ENCODE measurements at regions not wholly inside any gene's neighbourhood (a gene's known extent, or its start where the extent isn't known, plus 50 kb on each side); places are given as distances from the start of the nearest gene placed in this dataset.
A peak's percentile ranks its signal among the peaks of the same experiment; 100 is the strongest.

DNA sequence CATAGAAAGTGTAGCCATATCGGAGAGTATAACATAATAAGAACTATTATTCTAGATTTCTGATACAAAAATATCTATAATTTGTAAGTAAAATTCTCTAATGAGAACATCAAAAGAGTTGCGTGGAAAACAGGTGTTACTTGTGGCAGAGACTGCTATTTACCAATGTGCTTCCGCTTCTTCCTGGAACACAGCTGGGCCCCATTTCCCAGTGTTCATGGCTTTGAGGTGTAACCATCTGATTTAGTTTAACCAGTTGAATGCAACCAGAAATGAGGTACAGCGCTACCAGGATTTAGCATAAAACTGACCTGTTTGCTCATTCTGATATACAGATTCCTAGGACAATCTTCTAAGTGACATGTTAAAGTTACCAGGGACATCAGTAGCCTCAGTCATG lies 1055.2 kb downstream of the IGSF11 start:
- Mint-ChIP-seq H3K27ac (no peak overlapping the region), H3K9me3 (peaks cover 0 to 9% (median 0%) of the 10 kb centered on the region in 9 donors), H3K27me3 (peaks cover 0 to 4% (median 0%) of the 10 kb centered on the region in 5 donors), H3K36me3 (no peaks in the 10 kb centered on the region), H3K4me1 (no peaks in the 10 kb centered on the region), H3K4me3 (no peak overlapping the region)
- DNase-seq (no peak), ATAC-seq (no peak)
- POLR2A ChIA-PET: no interaction called here

- POLR2A ChIA-PET: no interaction called here
- Mint-ChIP-seq H3K4me1 (no peaks in the 10 kb centered on the region), H3K36me3 (no peaks in the 10 kb centered on the region), H3K27ac (no peak overlapping the region), H3K4me3 (no peak overlapping the region), H3K27me3 (no peaks in the 10 kb centered on the region), H3K9me3 (peaks cover 0 to 5% (median 0%) of the 10 kb centered on the region in 9 donors)
- DNase-seq: no peak
- no peak for ATAC-seq
Measured at GRCh38 chr3:117987256-117987655, 1047.4 kb downstream of the IGSF11 start.

DNA sequence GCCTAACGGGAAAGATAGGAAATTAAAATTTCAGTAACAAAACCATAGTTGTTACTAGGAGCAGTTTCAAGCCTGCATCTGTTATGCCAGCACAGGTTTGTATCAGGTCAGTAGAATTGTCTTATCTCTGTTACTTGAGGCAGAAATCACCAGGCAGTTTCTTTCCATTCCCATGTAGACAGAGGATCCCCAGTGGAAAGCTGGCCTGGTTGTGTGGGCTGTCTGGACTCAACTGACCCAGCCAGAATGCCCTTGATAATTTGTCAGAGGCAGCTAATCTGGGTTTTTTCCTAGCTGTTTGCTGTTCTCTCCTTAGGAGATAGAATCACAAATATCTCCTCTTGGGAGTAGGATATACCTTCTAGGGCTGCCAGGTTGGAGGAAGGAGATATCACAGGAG lies 1044.7 kb downstream of the IGSF11 start:
- Mint-ChIP-seq H3K27me3 (peaks cover 0 to 6% (median 2%) of the 10 kb centered on the region in 5 donors), H3K9me3 (peaks cover 0 to 2% (median 0%) of the 10 kb centered on the region in 9 donors), H3K4me1 (no peaks in the 10 kb centered on the region), H3K27ac (no peak overlapping the region), H3K4me3 (no peak overlapping the region), H3K36me3 (no peaks in the 10 kb centered on the region)
- no peak for DNase-seq
- POLR2A ChIA-PET: no interaction called here
- ATAC-seq: no peak

GRCh38 chr3:117990627-117991026 lies 1044.0 kb downstream of the IGSF11 start:
- POLR2A ChIA-PET: no interaction called here
- Mint-ChIP-seq H3K27me3 (peaks cover 0 to 6% (median 2%) of the 10 kb centered on the region in 5 donors), H3K36me3 (no peaks in the 10 kb centered on the region), H3K4me1 (no peaks in the 10 kb centered on the region), H3K9me3 (peaks cover 0 to 2% (median 0%) of the 10 kb centered on the region in 9 donors), H3K27ac (no peak overlapping the region), H3K4me3 (no peak overlapping the region)
- DNase-seq: no peak
- no peak for ATAC-seq

DNA sequence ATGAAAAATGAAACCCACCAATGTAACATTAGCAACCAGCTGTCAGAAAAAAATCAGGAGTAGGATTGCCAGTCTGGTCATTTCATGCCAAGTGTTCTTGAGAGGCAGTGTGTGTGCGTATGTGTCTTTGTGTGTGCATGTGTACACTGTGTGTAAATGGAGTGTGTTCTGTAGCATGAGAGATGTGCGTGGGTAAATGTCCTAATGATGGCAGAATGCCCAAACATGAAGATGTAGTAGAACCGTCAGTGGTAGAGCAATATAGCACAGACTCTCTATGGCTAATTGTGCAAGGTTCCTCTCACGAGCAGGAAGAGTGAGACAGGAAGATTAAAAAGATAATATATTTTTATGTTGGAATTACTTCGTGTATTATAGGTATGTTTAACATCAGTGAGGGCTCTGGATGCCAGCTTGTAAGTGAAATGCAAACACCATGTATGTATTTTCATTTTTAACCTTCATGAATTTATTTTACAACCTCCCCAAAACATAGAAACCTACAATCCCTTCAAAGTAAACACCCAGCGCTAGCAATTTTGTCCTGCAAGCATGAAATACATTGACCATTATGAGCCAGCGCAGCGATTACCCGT lies 1038.7 kb downstream of the IGSF11 start:
- DNase-seq (no peak), ATAC-seq (no peak)
- POLR2A ChIA-PET: no interaction called here
- H3K4me1 Mint-ChIP-seq: no peaks in the 10 kb centered on the region
- H3K36me3 Mint-ChIP-seq: no peaks in the 10 kb centered on the region
- H3K27me3 Mint-ChIP-seq: peaks cover 0 to 16% (median 7%) of the 10 kb centered on the region in 5 donors
- no peak overlapping the region for H3K27ac Mint-ChIP-seq
- no peak overlapping the region for H3K4me3 Mint-ChIP-seq
- peaks cover 0 to 2% (median 0%) of the 10 kb centered on the region in 9 donors for H3K9me3 Mint-ChIP-seq

DNA sequence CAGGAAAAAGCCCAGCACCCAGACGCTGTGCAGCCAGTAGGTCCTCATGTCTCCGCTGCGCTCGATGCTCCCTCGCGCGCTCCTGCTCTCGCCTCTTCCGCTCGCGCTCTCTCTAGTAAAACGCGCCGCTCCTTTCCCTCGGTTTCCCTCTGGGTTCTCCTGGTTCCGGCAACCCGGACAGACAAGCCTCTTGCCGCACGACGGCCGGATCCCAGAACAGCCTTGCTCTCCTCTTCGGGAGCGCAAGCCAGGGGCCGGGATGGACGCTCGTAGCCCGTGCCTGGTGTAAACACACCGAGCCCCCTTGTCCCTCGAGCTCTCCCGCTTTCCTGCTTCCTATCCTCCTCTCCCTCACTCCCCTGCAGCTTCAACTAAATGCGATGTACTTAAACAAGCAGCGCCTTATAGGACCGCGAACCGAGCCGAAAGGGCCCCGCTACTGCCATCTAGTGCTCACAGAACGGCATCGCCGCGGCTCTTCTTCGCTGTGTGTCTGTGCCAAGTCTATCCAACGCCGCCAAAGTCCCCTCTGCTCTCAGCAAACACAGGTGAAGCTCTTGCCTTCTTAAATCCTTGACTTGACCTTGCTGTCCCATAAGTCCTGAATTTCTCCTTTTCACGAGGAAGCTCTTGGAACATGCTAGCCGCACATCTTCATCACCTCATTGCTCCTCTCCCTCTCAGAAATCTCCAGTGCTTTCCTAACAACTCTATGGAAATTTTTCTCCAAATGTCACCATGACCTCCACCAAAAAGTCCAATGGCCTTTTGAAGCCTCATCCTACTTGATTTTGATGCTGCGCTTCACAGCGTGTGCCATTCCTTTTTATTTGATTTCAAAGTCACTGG lies 1037.2 kb downstream of the IGSF11 start:
- Mint-ChIP-seq H3K27me3 (peaks cover 0 to 16% (median 7%) of the 10 kb centered on the region in 5 donors), H3K4me3 (no peak overlapping the region), H3K9me3 (peaks cover 0 to 5% (median 0%) of the 10 kb centered on the region in 9 donors), H3K4me1 (no peaks in the 10 kb centered on the region), H3K27ac (no peak overlapping the region), H3K36me3 (no peaks in the 10 kb centered on the region)
- ATAC-seq: peak in 1 of 2 donors; percentile 33
- POLR2A ChIA-PET: no interaction called here
- peak in 5 of 10 donors; percentile 0 to 57 (median 7) for DNase-seq

DNA sequence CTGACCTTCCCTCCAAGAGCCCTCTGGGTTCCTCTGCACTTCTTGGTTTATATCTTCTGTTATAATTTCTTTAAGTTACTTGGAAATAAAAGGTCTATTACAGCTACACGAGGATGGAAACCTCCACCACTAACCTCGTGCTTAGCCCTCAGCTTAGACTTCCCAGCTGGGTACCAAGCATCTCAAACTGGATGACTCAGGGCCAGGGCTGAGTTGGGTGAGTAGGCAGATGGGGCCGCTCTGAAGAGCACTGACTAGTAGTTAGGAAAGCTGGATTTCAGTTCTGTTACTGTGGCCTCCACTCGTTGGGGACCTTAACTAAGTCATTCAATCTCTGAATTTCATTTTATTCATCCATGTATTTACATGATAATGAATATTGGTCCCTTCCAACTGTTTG lies 1036.6 kb downstream of the IGSF11 start:
- no peaks in the 10 kb centered on the region for H3K36me3 Mint-ChIP-seq
- POLR2A ChIA-PET: no interaction called here
- H3K27me3 Mint-ChIP-seq: peaks cover 0 to 16% (median 7%) of the 10 kb centered on the region in 5 donors
- no peak overlapping the region for H3K27ac Mint-ChIP-seq
- peaks cover 0 to 8% (median 0%) of the 10 kb centered on the region in 9 donors for H3K9me3 Mint-ChIP-seq
- H3K4me3 Mint-ChIP-seq: peak overlapping the region in 2 of 10 donors; percentile 10 to 40
- no peak for ATAC-seq
- H3K4me1 Mint-ChIP-seq: no peaks in the 10 kb centered on the region
- DNase-seq: no peak

DNA sequence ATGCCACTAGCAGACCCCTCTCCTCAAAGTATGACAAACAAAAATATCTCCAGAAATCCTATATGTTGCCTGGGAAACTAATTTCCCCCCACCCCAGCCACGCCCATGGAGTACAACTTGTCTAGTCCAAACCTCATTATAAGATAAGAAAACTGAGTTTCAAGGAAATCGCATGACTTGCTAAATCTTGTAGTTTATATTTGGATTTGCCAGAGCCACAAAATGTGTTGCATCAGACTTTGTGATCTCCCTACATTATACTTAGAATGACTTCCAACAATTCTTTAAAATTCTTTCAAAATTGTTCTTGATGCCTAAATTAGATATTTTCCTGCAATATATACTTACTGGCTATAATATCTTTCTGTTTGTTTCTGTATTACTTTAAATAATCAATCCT lies 1034.4 kb downstream of the IGSF11 start:
- H3K4me1 Mint-ChIP-seq: no peaks in the 10 kb centered on the region
- H3K27me3 Mint-ChIP-seq: peaks cover 0 to 10% (median 5%) of the 10 kb centered on the region in 5 donors
- POLR2A ChIA-PET: no interaction called here
- H3K9me3 Mint-ChIP-seq: peaks cover 0 to 21% (median 0%) of the 10 kb centered on the region in 9 donors
- ATAC-seq (no peak), DNase-seq (no peak)
- no peak overlapping the region for H3K4me3 Mint-ChIP-seq
- no peaks in the 10 kb centered on the region for H3K36me3 Mint-ChIP-seq
- H3K27ac Mint-ChIP-seq: no peak overlapping the region

- POLR2A ChIA-PET: no interaction called here
- no peak for ATAC-seq
- Mint-ChIP-seq H3K27ac (no peak overlapping the region), H3K36me3 (no peaks in the 10 kb centered on the region), H3K27me3 (peaks cover 0 to 10% (median 4%) of the 10 kb centered on the region in 5 donors), H3K4me1 (no peaks in the 10 kb centered on the region), H3K9me3 (peaks cover 0 to 21% (median 4%) of the 10 kb centered on the region in 9 donors), H3K4me3 (no peak overlapping the region)
- no peak for DNase-seq
Measured at GRCh38 chr3:118001380-118001779, 1033.3 kb downstream of the IGSF11 start.

- no peak for DNase-seq
- no peak overlapping the region for H3K4me3 Mint-ChIP-seq
- POLR2A ChIA-PET: no interaction called here
- no peaks in the 10 kb centered on the region for H3K4me1 Mint-ChIP-seq
- H3K27ac Mint-ChIP-seq: no peak overlapping the region
- H3K36me3 Mint-ChIP-seq: peaks cover 0 to 18% (median 0%) of the 10 kb centered on the region in 3 donors
- H3K9me3 Mint-ChIP-seq: peaks cover 9 to 50% (median 12%) of the 10 kb centered on the region in 9 donors
- H3K27me3 Mint-ChIP-seq: no peaks in the 10 kb centered on the region
- no peak for ATAC-seq
Measured at GRCh38 chr3:118011910-118012309, 1022.7 kb downstream of the IGSF11 start.

DNA sequence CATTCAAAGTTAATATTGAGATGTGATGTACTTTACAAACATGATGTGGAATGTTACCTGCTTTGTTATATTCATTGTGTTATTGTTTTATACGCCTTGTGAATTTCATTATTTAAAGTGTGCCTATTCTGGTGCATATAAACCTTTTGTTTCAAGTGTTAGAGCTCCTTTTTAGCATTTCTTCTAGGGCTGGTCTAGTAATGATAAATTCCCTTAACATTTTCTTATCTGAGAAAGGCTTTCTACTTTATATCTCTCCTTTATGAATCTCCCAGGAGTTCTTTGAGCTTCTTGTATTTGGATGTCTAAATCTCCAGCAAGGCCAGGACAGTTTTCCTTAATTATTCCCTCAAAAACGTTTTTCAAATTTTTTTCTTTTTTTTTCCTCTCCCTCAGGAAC lies 1005.6 kb downstream of the IGSF11 start:
- H3K4me1 Mint-ChIP-seq: no peaks in the 10 kb centered on the region
- H3K4me3 Mint-ChIP-seq: no peak overlapping the region
- ATAC-seq (no peak), DNase-seq (no peak)
- H3K27ac Mint-ChIP-seq: no peak overlapping the region
- POLR2A ChIA-PET: no interaction called here
- H3K36me3 Mint-ChIP-seq: peaks cover 0 to 30% (median 2%) of the 10 kb centered on the region in 3 donors
- H3K9me3 Mint-ChIP-seq: peaks cover 23 to 75% (median 54%) of the 10 kb centered on the region in 9 donors
- no peaks in the 10 kb centered on the region for H3K27me3 Mint-ChIP-seq

- Mint-ChIP-seq H3K36me3 (peaks cover 0 to 12% (median 0%) of the 10 kb centered on the region in 3 donors), H3K27me3 (no peaks in the 10 kb centered on the region), H3K9me3 (peaks cover 14 to 45% (median 19%) of the 10 kb centered on the region in 9 donors), H3K27ac (no peak overlapping the region), H3K4me3 (no peak overlapping the region), H3K4me1 (no peaks in the 10 kb centered on the region)
- ATAC-seq (no peak), DNase-seq (no peak)
- POLR2A ChIA-PET: no interaction called here
Measured at GRCh38 chr3:118036215-118036614, 998.4 kb downstream of the IGSF11 start.

GRCh38 chr3:118055381-118055780 lies 979.3 kb downstream of the IGSF11 start:
- POLR2A ChIA-PET: no interaction called here
- no peak for ATAC-seq
- Mint-ChIP-seq H3K4me1 (no peaks in the 10 kb centered on the region), H3K27me3 (peaks cover 0 to 1% (median 0%) of the 10 kb centered on the region in 5 donors), H3K36me3 (peaks cover 0 to 6% (median 0%) of the 10 kb centered on the region in 3 donors), H3K27ac (no peak overlapping the region), H3K4me3 (no peak overlapping the region), H3K9me3 (peaks cover 0 to 32% (median 10%) of the 10 kb centered on the region in 9 donors)
- DNase-seq: no peak
